ENCODE measurements at regions not wholly inside any gene's neighbourhood (a gene's known extent, or its start where the extent isn't known, plus 50 kb on each side); places are given as distances from the start of the nearest gene placed in this dataset.

DNA sequence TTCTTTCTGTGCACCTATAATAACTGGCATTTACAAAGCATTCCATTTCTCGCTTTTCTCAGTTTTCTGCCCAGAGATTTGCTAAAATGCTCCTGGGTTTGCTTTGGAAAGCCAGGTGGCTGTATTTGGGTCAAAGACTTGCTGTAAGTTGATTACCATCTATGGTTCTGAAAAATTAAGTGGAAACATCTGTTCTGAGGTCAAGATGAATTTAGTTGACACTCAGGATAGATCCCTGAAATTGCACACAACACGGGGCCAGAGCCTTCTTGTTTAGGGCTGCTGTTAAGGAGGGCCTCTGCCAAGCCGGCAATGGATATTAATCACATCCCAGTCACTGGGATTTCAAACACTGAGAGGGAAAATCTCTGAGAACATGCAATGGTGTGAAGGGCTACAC is 111.6 kb upstream of the GLI3 start:
- no peak for DNase-seq

DNA sequence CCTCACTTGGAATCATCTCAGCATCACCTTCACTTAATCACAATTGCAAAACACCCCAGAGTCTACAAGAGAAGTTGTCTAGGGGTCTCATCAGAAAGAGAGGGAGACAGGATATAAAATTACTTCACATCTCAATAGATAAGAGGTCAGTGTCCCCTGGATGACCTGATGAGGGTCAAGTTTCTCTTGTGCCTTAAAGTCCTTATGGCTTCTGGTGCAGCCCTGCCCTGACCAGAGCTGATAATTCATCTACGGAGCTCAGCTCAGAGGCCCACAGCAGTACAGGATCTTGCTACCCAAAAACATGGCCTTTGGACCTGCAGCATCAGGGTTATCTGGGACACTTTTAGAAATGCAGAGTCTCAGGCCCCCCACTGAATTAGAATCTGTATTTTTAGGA is 111.1 kb upstream of the GLI3 start:
- DNase-seq: no peak

DNA sequence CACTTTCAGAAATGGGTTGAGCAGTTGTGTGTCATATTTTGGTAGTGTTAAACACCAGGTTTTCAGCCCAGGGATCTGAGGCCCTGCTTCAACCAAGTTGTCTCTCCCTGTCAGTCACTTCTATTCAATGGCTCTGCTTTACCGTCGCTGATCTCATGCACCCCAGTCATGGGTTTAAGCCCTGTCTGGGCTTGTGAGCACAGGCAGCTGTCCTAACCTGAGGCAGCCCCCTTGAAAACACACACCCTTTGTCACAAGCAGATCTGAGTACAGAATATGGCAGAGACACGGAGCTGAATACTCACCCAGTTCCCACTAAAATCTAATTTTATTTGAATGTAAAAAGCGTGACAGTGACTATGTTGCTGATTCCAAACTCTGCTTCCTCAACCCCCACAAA is 110.6 kb upstream of the GLI3 start:
- DNase-seq: no peak

DNA sequence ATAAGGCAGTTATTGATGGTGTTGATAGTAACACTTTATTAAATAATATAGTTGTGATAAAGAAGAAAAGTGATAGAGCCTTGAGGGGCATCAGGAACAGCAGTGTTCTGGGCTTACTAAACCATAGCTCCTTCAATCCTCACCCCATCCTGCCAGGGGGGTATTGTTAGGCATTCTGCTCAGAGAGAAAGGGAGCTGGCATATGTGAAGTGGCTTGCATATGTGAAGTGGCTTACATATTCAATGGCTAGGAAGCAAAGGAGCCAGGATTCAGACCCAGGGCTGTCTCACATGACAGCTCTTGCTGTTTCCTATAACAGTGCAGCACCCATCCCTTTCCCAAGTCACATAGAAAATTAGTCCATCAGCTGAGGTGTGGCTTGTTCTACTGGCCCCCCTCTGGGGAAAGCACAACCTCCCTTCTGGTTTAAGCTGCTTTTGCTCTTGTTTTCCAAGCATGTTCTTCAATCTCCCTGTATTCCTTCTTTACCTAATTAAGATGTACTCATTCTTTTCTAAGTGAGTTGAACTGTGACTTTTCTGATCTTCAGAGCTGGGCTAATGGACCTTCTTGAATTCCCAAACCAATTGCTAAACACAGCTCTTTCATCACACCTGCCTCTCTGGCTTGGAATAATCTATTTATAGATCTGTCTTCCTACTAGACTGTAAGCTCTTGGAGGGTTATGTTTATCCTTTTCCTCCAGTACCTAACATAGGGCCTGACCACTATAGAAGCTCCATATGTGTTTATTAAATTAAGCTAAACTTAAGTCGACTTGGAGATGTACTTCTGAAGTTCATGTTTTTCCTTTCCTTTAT is 108.7 kb upstream of the GLI3 start:
- DNase-seq: no peak

DNA sequence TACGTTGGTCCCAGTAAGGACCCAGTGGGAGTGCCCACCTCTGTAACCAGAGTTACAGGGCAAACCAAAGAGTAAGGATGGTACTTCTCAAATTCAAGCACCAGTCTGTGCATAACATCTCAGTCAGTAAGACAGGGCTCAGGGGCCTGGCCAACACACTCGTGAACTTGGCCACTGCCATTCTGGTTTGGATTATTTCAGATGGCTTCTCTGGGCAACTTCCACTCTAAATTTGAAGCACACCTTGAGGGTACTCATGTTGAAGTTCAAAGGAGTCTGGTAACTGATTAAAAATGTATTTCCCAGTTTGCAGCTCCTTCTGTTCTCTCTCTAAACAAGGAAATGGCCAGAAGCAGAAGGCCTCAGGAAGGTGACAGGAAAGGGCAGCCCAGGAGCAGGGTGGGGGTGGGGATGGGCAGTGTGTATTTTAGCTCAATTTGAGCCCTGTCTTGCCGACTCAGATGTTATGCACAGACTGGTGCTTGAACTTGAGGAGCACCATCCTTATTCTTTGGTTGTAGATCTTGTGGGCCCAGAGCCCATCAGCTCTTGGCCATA is 107.3 kb upstream of the GLI3 start:
- DNase-seq: no peak

DNA sequence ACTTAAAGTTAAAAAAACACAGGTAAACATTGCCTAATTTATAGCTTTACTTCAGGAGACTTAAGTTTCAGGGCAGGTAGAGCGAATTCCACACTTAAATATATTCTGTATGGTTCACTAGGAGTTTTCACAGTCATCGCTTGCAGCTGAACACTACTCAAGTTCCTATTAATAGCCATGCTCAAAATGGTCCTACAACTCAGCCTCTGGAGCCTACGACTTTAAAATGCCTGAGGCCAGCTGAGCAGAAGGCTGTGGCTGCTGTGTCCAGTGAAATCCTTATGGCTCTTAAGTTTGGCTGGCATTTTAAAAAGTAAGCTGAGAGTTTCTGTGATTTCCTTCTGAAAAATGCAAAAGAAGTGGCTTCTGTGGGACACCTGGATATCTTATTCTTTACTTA is 105.4 kb upstream of the GLI3 start:
- no peak for DNase-seq

DNA sequence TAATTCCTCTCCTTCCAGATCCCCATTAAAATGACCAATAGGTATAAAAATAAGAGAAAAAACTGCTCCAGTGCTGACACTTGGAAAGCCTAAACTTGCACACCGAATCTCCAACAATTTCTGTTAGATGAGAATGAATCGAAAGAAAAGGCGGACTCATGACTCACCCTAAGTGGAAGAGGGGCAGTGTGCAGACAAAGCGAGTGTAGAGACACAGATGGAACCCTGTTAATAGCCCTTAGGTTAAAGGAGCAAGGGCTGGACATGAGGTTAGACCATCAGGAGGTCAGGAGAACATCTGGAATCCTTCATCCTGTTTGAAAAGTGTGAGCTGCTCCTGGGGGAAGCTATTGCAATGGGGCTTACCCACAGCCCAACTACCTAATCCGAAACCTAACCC is 103.4 kb upstream of the GLI3 start:
- DNase-seq: peak; percentile 2

DNA sequence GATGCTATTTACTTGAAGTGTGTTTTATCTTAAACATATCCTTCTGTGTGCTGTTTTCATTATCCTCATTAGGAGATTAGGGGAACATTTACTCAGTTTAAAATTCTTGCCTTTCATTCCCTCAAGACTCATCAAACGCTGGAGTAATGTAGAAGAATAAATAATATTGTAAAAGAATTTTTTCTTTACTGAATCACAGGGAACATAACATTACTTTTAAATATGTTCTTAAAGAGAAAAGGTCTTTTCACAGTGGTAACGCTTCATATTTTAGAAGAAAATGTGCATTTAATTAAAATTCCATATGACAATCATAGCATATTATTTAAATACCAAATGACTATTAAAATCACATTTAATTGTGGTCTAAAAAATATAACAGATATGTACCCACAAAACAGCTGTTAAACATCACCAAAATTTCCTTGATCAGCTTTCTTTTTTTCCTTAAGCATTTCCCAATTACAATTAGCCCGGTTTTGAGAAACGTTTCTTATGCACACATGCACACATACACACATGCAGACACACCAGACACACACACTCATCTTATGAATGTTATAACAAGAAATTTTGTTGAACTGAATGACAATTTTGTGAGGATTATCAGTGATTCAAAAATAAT is 102.0 kb upstream of the GLI3 start:
- no peak for DNase-seq

DNA sequence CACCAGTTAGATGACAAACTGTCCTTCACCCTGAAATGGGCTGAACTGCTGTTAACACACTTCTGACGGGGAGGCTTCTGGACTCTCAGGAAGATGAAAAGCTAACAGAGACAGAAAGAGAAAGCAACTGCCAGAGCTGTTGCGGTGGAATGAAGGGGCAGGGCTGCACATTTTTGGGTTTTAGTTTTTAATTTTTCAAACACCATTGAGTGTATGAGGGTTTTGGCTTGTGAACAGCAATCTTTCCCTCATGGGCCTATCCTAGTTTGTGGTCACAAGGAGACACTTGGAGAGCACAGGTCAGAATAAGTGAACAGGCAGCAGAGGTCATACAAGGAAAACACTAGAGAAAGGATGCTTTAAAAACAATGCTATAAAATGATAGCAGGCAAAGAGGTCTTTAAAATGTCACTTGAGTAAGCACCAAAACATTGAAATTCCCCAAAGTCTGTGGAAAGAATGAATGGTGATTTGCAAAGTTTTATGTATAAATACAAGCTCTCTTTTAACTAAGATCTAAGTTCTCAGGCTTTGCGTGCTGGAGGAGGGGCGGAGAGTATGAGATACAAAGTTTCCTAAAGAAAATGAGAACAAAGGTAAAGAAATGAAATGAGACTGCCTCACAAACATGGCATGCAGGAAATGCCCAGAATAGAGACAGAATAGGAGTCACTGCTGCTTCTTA is 101.4 kb upstream of the GLI3 start:
- no peak for DNase-seq

DNA sequence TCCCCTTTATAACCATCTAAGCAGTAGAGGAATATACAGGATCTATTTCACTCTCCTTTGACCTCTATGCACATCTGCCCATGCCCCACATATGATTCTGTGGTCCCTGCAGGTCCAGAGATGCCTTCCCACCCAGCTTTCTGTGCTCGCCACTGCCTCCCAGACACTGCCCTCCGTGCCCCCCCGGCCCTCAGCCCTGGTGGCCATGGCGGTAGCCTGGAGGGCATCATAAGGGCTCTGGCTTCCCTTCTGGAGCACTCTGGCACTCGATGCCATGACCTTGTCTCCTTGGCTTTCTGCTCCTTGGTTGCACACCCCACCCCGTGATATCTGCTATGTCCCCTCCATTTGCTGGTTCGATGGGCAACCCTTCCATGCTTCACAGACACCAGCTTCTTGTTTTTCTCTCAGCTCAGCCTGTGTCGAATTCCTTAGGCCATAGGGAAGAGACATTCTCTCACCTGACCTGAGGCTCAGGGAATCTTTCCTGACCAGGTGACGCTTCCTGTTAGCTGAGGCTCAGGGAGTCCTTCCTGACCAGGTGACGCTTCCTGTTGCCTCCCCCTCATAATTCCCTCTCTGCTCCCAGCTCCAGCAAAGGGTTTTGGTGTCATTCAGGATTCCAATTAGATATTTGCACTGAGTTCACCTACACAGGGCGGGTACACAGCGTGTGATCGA is 100.4 kb upstream of the GLI3 start:
- DNase-seq: no peak

DNA sequence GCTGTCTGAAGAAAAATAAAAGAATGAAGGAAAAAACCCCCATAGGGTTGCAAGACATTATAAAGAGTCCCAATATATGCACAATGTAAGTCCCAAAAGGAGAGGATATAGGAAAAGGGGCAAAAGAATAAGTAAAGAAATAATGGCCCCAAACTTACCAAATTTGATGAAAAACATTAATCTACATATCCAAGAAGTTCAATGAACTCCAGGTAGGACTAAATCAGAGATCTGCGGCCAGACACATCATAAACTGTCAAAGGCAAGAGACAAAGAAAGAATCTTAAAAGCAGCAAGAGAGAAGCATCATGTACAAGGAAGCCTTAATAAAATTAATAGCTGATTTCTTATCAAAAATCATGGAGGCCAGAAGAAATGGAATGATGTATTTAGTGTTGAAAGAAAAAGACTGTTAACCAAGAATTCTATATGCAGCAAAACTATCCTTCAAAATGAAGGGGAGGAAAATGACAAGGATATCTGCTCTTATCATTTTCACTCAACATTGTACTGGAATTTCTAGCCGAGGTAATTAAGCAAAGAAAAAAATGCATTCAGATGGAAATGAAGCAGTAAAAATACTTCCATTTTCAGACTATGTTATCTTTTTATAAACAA is 95.7 kb upstream of the GLI3 start:
- DNase-seq: no peak

DNA sequence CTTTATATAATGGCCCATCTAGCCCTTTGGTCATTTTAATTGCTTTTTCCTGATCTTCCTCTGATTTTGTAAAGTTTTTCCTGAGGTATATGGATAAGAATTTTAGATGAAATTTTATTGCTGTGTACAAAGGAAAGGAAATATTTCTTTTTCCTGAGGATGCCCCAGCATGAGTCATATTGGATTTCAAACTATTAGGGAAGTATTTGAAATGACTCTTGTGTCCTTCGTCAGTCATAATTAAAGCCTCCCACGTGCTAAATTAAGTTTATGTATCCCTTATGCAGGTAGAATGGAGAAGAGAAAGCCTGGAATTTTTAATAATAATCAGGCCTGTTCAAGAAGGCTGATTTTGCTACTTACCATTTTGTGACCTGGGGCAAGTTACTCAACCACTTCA is 82.6 kb upstream of the GLI3 start:
- DNase-seq: no peak

DNA sequence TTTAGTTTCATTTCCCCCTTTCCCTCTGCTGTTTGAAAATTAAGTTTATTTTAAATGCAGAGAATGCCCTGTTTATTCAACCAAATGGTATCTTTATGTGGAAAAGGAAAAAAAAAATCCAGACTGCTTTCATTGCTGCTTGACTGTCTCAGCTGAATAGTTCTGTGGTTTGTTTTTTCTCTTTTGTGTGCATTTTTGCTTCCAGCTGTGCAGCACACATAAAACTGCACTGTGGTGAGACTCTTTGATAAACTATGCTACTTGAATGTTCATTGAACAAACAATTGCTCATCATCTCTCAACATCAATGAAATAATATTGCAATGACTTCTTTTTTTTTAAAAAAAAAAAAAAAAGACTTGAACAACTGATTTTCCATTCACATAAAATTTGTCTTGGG is 78.6 kb upstream of the GLI3 start:
- peak; percentile 34 for DNase-seq

DNA sequence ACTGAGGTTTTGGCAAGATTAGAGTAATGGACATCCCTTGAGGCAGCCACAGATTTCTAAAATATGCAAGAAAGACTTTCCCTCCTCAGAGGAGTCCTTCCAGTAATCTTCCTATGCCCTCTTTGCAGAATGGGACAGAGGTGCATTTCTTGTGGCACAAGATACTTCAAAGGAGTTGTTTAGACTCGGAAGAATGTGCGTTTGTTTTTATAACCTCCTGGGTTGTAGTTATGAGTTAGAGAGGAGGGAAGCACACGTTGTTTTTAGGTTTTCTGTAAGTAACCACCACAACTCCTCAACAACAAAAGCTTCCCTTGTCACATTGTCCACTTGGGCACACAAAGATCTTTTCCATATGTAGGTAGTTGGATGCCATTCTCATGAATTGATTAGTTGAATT is 78.1 kb upstream of the GLI3 start:
- no peak for DNase-seq

DNA sequence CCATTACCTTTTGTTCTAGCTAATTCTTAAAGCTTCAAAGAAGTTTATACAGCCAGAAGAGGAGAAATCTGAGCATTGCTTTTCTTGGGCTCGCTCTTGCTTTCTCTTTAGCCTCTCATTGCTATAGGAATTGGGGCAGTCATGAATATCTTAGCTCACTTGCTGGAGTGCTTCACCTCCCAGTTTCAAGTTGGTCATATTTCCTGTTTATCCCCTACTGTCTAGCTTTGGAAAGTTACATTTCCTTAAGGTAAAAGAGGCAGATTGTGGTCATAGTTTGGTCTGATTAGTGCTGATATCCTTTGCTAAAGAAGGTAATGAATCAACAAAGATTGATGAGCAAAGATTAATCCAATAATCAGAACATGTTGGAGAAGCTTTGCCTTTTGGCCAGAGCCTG is 77.7 kb upstream of the GLI3 start:
- no peak for DNase-seq

DNA sequence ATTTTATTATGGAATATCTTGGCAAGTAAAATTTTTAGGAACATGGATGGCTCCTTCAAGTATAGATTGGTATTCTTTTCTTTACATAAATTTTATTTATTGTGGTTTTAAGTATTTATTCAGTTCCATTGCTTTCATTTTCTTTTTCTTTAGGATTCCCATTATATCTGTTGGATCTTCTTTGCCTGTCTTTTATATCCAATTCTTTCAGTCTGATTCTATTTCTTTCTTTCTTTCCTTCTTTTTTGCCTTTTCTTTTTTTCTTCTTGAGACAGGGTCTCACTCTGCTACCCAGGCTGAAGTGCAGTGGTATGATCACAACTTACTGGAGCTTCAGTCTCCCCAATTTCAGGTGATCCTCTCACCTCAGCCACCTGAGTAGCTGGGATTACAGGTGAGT is 74.2 kb upstream of the GLI3 start:
- DNase-seq: no peak

DNA sequence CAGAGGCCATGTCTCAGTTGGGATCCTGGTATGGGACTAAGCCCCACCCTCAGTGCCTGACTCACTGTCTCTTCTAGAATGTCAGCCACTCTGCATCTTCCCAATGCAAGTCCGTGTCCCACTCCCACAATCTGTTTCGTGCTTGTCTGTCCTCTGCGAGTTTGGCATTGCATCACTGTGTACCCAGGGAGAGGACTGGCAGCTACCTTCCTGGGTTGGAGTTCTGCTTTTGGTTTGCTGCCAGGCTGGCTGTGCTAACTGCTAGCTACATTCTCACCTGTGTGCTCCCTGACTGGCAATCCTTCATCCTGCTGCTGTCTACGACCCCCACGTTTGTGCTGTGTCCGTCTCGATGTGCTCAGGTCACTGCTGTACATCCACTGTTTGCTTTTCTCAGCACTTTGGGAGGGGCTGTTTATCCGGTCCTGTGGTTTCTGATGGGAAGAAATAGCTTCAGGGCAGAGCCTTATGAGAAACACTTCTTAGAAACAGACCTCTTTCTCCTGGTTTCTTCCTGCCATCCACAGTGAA is 56.0 kb upstream of the GLI3 start:
- no peak for DNase-seq

DNA sequence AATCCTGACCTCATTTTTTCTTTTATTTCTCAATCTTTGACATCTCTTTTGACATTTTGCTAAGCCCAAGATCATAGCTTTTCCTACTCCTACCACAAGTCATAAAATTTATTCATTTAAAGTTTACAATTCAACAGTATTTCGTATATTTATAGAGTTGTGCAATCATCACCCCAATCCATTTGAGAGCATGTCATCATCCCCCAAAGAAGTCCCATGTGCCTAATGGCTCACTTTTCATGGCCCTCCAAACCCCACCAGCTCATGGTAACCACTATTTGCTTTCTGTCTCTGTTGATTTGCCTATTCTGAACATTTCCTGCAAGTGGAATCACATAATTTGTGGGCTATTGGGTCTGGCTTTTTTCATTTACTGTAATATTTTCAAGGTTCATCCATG is 52.5 kb upstream of the GLI3 start:
- DNase-seq: no peak

All from HCEC 1CT (cell line).